T-helper 17 cell (primary cell): ENCODE measurements at regions not wholly inside any gene's neighbourhood (a gene's known extent, or its start where the extent isn't known, plus 50 kb on each side); places are given as distances from the start of the nearest gene placed in this dataset.
"Not testable (repeated sequence)": the region's sequence is repeated elsewhere in the genome, so short reads cannot be mapped to it uniquely, and the experiment has no call there.

ENCODE experiments used
- ATAC-seq: fragments of 150-1000 bp; cut with Tn5 transposase; 2 replicates; pipeline ENCODE4 v1.10.0; 2021; ENCODE audit warnings: mild to moderate bottlenecking, moderate library complexity
- DNase-seq, 3 donors: peaks; one replicate each; pipeline versions ENCODE4 v3.0.0 to v3.0.0-alpha.2; 2020 to 2021
- H3K9me3 ChIP-seq: one replicate; pipeline ENCODE4 v1.7.0; 2013; ENCODE audit warnings: low read length, mild to moderate bottlenecking; ENCODE audit not compliant: control insufficient read depth, poor library complexity, severe bottlenecking
- H3K27ac Mint-ChIP-seq: one replicate; pipeline ENCODE4 v1.8.0; 2022; ENCODE audit warnings: mild to moderate bottlenecking, moderate library complexity, mixed read lengths
- H3K27me3 Mint-ChIP-seq: one replicate; pipeline ENCODE4 v1.8.0; 2022; ENCODE audit warnings: mixed read lengths
- H3K36me3 Mint-ChIP-seq: one replicate; pipeline ENCODE4 v1.8.0; 2022; ENCODE audit warnings: low read depth, mixed read lengths
- H3K4me1 Mint-ChIP-seq: one replicate; pipeline ENCODE4 v1.8.0; 2022; ENCODE audit warnings: mild to moderate bottlenecking, mixed read lengths
- H3K4me3 Mint-ChIP-seq: one replicate; pipeline ENCODE4 v1.8.0; 2022; ENCODE audit warnings: mild to moderate bottlenecking, moderate library complexity, mixed read lengths

- H3K9me3 ChIP-seq: no peaks in the 10 kb centered on the region
- Mint-ChIP-seq H3K4me1 (peaks cover 24% of the 10 kb centered on the region), H3K36me3 (no peaks in the 10 kb centered on the region), H3K4me3 (no peak overlapping the region), H3K27ac (peak overlapping the region; percentile 87), H3K27me3 (no peaks in the 10 kb centered on the region)
- DNase-seq (peak in 1 of 3 donors; percentile 45), ATAC-seq (peak; percentile 76)
These were observed 64.6 kb upstream of the ENPP6 start for GRCh38 chr4:184282251-184282713.

- no peaks in the 10 kb centered on the region for H3K9me3 ChIP-seq
- Mint-ChIP-seq H3K36me3 (peaks cover 1% of the 10 kb centered on the region), H3K4me3 (peak overlapping the region; percentile 69), H3K4me1 (peaks cover 24% of the 10 kb centered on the region), H3K27me3 (no peaks in the 10 kb centered on the region), H3K27ac (peak overlapping the region; percentile 87)
- DNase-seq (no peak), ATAC-seq (peak; percentile 33)
These were observed 63.8 kb upstream of the ENPP6 start for GRCh38 chr4:184281231-184282139.

GRCh38 chr4:184280591-184281071, 63.0 kb upstream of the ENPP6 start:
- Mint-ChIP-seq H3K27ac (peak overlapping the region; percentile 87), H3K27me3 (no peaks in the 10 kb centered on the region), H3K36me3 (peaks cover 4% of the 10 kb centered on the region), H3K4me3 (no peak overlapping the region), H3K4me1 (peaks cover 24% of the 10 kb centered on the region)
- no peaks in the 10 kb centered on the region for H3K9me3 ChIP-seq
- DNase-seq (no peak), ATAC-seq (peak; percentile 63)

- Mint-ChIP-seq H3K4me1 (peaks cover 25% of the 10 kb centered on the region), H3K27ac (no peak overlapping the region), H3K4me3 (no peak overlapping the region), H3K36me3 (peaks cover 4% of the 10 kb centered on the region), H3K27me3 (no peaks in the 10 kb centered on the region)
- no peak for ATAC-seq
- DNase-seq: no peak
- no peaks in the 10 kb centered on the region for H3K9me3 ChIP-seq
These were observed 62.5 kb upstream of the ENPP6 start for GRCh38 chr4:184280137-184280536.

GRCh38 chr4:184279496-184280061, 61.9 kb upstream of the ENPP6 start:
- ATAC-seq: no peak
- peaks cover 4% of the 10 kb centered on the region for H3K36me3 Mint-ChIP-seq
- H3K27me3 Mint-ChIP-seq: no peaks in the 10 kb centered on the region
- peaks cover 26% of the 10 kb centered on the region for H3K4me1 Mint-ChIP-seq
- H3K27ac Mint-ChIP-seq: no peak overlapping the region
- no peaks in the 10 kb centered on the region for H3K9me3 ChIP-seq
- DNase-seq: no peak
- H3K4me3 Mint-ChIP-seq: peak overlapping the region; percentile 3

GRCh38 chr4:184277769-184278168, 60.1 kb upstream of the ENPP6 start:
- H3K27me3 Mint-ChIP-seq, H3K4me3 Mint-ChIP-seq, H3K9me3 ChIP-seq, ATAC-seq, DNase-seq, H3K36me3 Mint-ChIP-seq, H3K27ac Mint-ChIP-seq: not testable (repeated sequence)
- H3K4me1 Mint-ChIP-seq: peaks cover 20% of the 10 kb centered on the region

GRCh38 chr4:184277010-184277409, 59.3 kb upstream of the ENPP6 start:
- not testable (repeated sequence) for H3K9me3 ChIP-seq, H3K4me3 Mint-ChIP-seq, H3K27me3 Mint-ChIP-seq, ATAC-seq, H3K36me3 Mint-ChIP-seq, DNase-seq, H3K27ac Mint-ChIP-seq
- peaks cover 15% of the 10 kb centered on the region for H3K4me1 Mint-ChIP-seq

- H3K27me3 Mint-ChIP-seq, DNase-seq, H3K4me3 Mint-ChIP-seq, H3K9me3 ChIP-seq, H3K36me3 Mint-ChIP-seq, ATAC-seq, H3K4me1 Mint-ChIP-seq, H3K27ac Mint-ChIP-seq: not testable (repeated sequence)
These were observed 58.7 kb upstream of the ENPP6 start for GRCh38 chr4:184276346-184276745.

GRCh38 chr4:184275766-184276165, 58.1 kb upstream of the ENPP6 start:
- Mint-ChIP-seq H3K36me3 (peaks cover 4% of the 10 kb centered on the region), H3K4me3 (no peak overlapping the region), H3K27me3 (no peaks in the 10 kb centered on the region), H3K27ac (no peak overlapping the region), H3K4me1 (peaks cover 4% of the 10 kb centered on the region)
- ATAC-seq (no peak), DNase-seq (no peak)
- H3K9me3 ChIP-seq: no peaks in the 10 kb centered on the region

- H3K27ac Mint-ChIP-seq: no peak overlapping the region
- no peak for DNase-seq
These were observed 56.7 kb upstream of the ENPP6 start for GRCh38 chr4:184274286-184274951.

GRCh38 chr4:184273166-184274147, 55.8 kb upstream of the ENPP6 start:
- peaks cover 15% of the 10 kb centered on the region for H3K4me1 Mint-ChIP-seq
- DNase-seq (no peak), ATAC-seq (no peak)
- no peaks in the 10 kb centered on the region for H3K9me3 ChIP-seq
- H3K27me3 Mint-ChIP-seq: no peaks in the 10 kb centered on the region
- H3K4me3 Mint-ChIP-seq: no peak overlapping the region
- peaks cover 8% of the 10 kb centered on the region for H3K36me3 Mint-ChIP-seq
- H3K27ac Mint-ChIP-seq: no peak overlapping the region

More at GRCh38 chr4:184274286-184274951, 56.7 kb upstream of the ENPP6 start:
- Mint-ChIP-seq H3K36me3 (peaks cover 8% of the 10 kb centered on the region), H3K4me3 (no peak overlapping the region), H3K27me3 (no peaks in the 10 kb centered on the region), H3K4me1 (peaks cover 13% of the 10 kb centered on the region)
- ATAC-seq: no peak
- H3K9me3 ChIP-seq: no peaks in the 10 kb centered on the region

- Mint-ChIP-seq H3K27ac (no peak overlapping the region), H3K4me1 (peaks cover 24% of the 10 kb centered on the region), H3K4me3 (no peak overlapping the region), H3K36me3 (peaks cover 4% of the 10 kb centered on the region), H3K27me3 (no peaks in the 10 kb centered on the region)
- ATAC-seq (no peak), DNase-seq (no peak)
- H3K9me3 ChIP-seq: no peaks in the 10 kb centered on the region
These were observed 53.2 kb upstream of the ENPP6 start for GRCh38 chr4:184270808-184271413.
